Fibroblast of mammary gland (primary cell): ENCODE measurements at regions not wholly inside any gene's neighbourhood (a gene's known extent, or its start where the extent isn't known, plus 50 kb on each side); places are given as distances from the start of the nearest gene placed in this dataset.
A peak's percentile ranks its signal among the peaks of the same experiment; 100 is the strongest.

Experiments
- DNase-seq: peaks from one replicate; pipeline ENCODE4 v3.0.0-alpha.2; 2010; ENCODE audit warnings: low read depth
- H3K4me3 ChIP-seq: 2 replicates; pipeline ENCODE4 v1.5.1; 2011; ENCODE audit warnings: low read depth, mild to moderate bottlenecking, low read length, moderate library complexity; ENCODE audit not compliant: control insufficient read depth
- CTCF ChIP-seq: conservative IDR thresholded peaks from 2 replicates; pipeline ENCODE4 v1.5.1; 2011; ENCODE audit warnings: low read depth, low read length, inconsistent platforms; ENCODE audit not compliant: control insufficient read depth, insufficient read depth

- TF ChIP-seq CTCF = no peak
- no peak overlapping the region for H3K4me3 ChIP-seq
- DNase-seq = no peak
Measured at GRCh38 chr3:147122350-147122749, 284.0 kb downstream of the ZIC4 start.

GRCh38 chr3:147119989-147120388 is 286.4 kb downstream of the ZIC4 start:
- no peak overlapping the region for H3K4me3 ChIP-seq
- TF ChIP-seq CTCF = peak; percentile 58
- peak; percentile 43 for DNase-seq

GRCh38 chr3:147119346-147119745 is 287.0 kb downstream of the ZIC4 start:
- no peak for TF ChIP-seq CTCF
- DNase-seq = no peak

GRCh38 chr3:147118611-147119010 is 287.7 kb downstream of the ZIC4 start:
- no peak overlapping the region for H3K4me3 ChIP-seq
- no peak for TF ChIP-seq CTCF
- no peak for DNase-seq

More at GRCh38 chr3:147119346-147119745, 287.0 kb downstream of the ZIC4 start:
- H3K4me3 ChIP-seq = no peak overlapping the region

- H3K4me3 ChIP-seq = no peak overlapping the region
- no peak for TF ChIP-seq CTCF
- DNase-seq = no peak
Measured at GRCh38 chr3:147117631-147118030, 288.7 kb downstream of the ZIC4 start.

GRCh38 chr3:147113293-147114044 is 292.9 kb downstream of the ZIC4 start:
- peak; percentile 88 for DNase-seq
- no peak for TF ChIP-seq CTCF
- no peak overlapping the region for H3K4me3 ChIP-seq

GRCh38 chr3:147099076-147099475 is 307.3 kb downstream of the ZIC4 start:
- peak; percentile 4 for DNase-seq
- H3K4me3 ChIP-seq = no peak overlapping the region
- TF ChIP-seq CTCF = no peak
